Testis (tissue), 2 donors: ENCODE measurements at regions not wholly inside any gene's neighbourhood (a gene's known extent, or its start where the extent isn't known, plus 50 kb on each side); places are given as distances from the start of the nearest gene placed in this dataset.

Source experiments
- POLR2A ChIP-seq: fragments of 450-650 bp; IDR thresholded peaks from one replicate; pipeline ENCODE4 v1.6.1; 2017; ENCODE audit warnings: antibody characterized with exemption, mild to moderate bottlenecking, moderate library complexity
- TF ChIP-seq, protein P1 (sequence below), 3 experiments: fragments of 450-650 bp in 2 of 3; fragments of 200-600 bp in 1 of 3; sonication (generic) in 1 of 3; IDR thresholded peaks; one replicate each; pipeline ENCODE4 v1.5.1; 2016 to 2019; ENCODE audit warnings: antibody characterized with exemption in 3 of 3, mild to moderate bottlenecking in 2 of 3, moderate library complexity in 1 of 3

DNA sequence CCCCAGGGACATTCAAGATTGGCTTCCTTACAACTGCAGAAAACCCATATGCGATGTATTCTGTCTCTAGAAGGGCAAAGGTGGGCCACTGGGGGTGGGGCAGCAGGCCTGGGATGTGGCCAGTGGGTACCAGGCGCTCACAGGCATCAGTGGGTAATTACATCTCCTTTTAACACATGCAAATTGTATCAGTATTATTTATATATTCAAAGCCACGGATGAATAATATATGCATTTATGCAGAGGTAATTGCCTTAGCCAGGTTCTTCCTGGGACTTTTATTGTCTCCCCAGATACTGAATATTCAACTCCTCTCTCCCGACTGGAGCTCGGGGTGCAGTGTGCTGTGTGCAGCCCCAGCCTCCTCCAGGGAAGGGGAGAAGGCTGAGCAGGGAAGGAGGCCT, 109.4 kb upstream of the MVB12B start:
- TF ChIP-seq, protein P1, sequence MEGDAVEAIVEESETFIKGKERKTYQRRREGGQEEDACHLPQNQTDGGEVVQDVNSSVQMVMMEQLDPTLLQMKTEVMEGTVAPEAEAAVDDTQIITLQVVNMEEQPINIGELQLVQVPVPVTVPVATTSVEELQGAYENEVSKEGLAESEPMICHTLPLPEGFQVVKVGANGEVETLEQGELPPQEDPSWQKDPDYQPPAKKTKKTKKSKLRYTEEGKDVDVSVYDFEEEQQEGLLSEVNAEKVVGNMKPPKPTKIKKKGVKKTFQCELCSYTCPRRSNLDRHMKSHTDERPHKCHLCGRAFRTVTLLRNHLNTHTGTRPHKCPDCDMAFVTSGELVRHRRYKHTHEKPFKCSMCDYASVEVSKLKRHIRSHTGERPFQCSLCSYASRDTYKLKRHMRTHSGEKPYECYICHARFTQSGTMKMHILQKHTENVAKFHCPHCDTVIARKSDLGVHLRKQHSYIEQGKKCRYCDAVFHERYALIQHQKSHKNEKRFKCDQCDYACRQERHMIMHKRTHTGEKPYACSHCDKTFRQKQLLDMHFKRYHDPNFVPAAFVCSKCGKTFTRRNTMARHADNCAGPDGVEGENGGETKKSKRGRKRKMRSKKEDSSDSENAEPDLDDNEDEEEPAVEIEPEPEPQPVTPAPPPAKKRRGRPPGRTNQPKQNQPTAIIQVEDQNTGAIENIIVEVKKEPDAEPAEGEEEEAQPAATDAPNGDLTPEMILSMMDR (IDR thresholded peaks at IDR 0.05) = no peak
- TF ChIP-seq POLR2A = no peak
